ENCODE measurements at regions not wholly inside any gene's neighbourhood (a gene's known extent, or its start where the extent isn't known, plus 50 kb on each side); places are given as distances from the start of the nearest gene placed in this dataset.

GRCh38 chr4:170259631-170260153, 169.9 kb upstream of the AADAT start:
- Histone ChIP-seq H3K23me2 (ENCODE audit: low read depth, low read length) (no peaks in the 10 kb centered on the region), H3K79me2 (ENCODE audit: control insufficient read depth in 1 of 2, insufficient read depth in 2 of 2, low read length in 2 of 2) (no peaks in the 10 kb centered on the region), H3K9me3 (ENCODE audit: insufficient read depth in 2 of 2, low read depth in 1 of 2, low read length in 1 of 2) (no peaks in the 10 kb centered on the region), H3K14ac (ENCODE audit: insufficient read length) (no peak overlapping the region), H3K79me1 (ENCODE audit: low read depth, low read length) (no peaks in the 10 kb centered on the region), H3K4ac (replicated peaks; ENCODE audit: insufficient read length, low read depth, low read length) (no peak overlapping the region), H3K18ac (ENCODE audit: extremely low read depth, low read length) (no peak overlapping the region), H3K23ac (ENCODE audit: insufficient read length) (no peak overlapping the region), H2AFZ (ENCODE audit: low read length) (peak overlapping the region; percentile 92), H3K36me3 (ENCODE audit: control insufficient read depth in 2 of 4, insufficient read depth in 4 of 4, low read length in 3 of 4) (no peaks in the 10 kb centered on the region), H2BK15ac (ENCODE audit: low read length) (no peak overlapping the region), H3K56ac (replicated peaks; ENCODE audit: insufficient read length, low read depth, low read length) (no peak overlapping the region), H2BK5ac (ENCODE audit: low read depth, low read length) (no peak overlapping the region), H3K4me3 (ENCODE audit: extremely low read depth in 1 of 4, insufficient read depth in 2 of 4, low read depth in 3 of 4, low read length in 4 of 4) (no peak overlapping the region), H3K9ac (replicated peaks in 1 of 4; ENCODE audit: extremely low read depth in 1 of 4, low read depth in 3 of 4, low read length in 3 of 4) (no peak overlapping the region), H4K20me1 (replicated peaks in 1 of 2; ENCODE audit: control insufficient read depth in 1 of 2, insufficient read depth in 2 of 2, low read length in 2 of 2) (no peaks in the 10 kb centered on the region), H2BK120ac (replicated peaks; ENCODE audit: low read depth, low read length) (no peak overlapping the region), H4K91ac (replicated peaks; ENCODE audit: insufficient read length, low read length) (no peak overlapping the region), H2AK5ac (ENCODE audit: low read depth, low read length) (no peak overlapping the region), H2BK12ac (ENCODE audit: low read depth, low read length) (no peak overlapping the region), H2BK20ac (ENCODE audit: low read length) (no peak overlapping the region), H3K4me2 (ENCODE audit: insufficient read depth in 1 of 2, low read depth in 2 of 2, low read length in 2 of 2) (no peak overlapping the region), H3K27ac (ENCODE audit: low read depth, low read length) (no peak overlapping the region), H4K5ac (ENCODE audit: insufficient read length, low read depth, low read length) (no peak overlapping the region), H3K4me1 (replicated peaks in 1 of 4; ENCODE audit: control insufficient read depth in 3 of 4, insufficient read depth in 4 of 4, low read length in 3 of 4) (no peaks in the 10 kb centered on the region), H4K8ac (ENCODE audit: extremely low read depth, insufficient read depth, low read length) (no peak overlapping the region), H3K27me3 (replicated peaks in 1 of 4; ENCODE audit: control insufficient read depth in 3 of 4, extremely low read depth in 1 of 4, insufficient read depth in 3 of 4, low read length in 3 of 4) (no peaks in the 10 kb centered on the region)
- WGBS, 2 experiments (ENCODE audit: extremely low coverage in 1 of 2, insufficient coverage in 1 of 2, insufficient read length in 1 of 2, insufficient replicate concordance in 2 of 2, low coverage in 1 of 2, low lambda C conversion rate in 2 of 2, missing lambda C conversion rate in 1 of 2) = 5% methylated on average over 6 of the region's 6 CpGs; no CpG with 5 or more reads in 1 of the 2 experiments
- ChIA-PET POLR2A (ENCODE audit: partially characterized antibody) (no interaction called here), CTCF (ENCODE audit: partially characterized antibody) (interaction anchor here (0.6 to 6.3 kb wide), 115 partner anchors 9 to 1955 kb away, joined by 3 to 72 read pairs (median 4); partner anchors contain the start of gene AADAT)
- DNase-seq (ENCODE audit: low read depth in 1 of 2, low spot score in 2 of 2) = peak; percentile 84 to 89
- FAIRE-seq = peak; percentile 100
- no peak for TF ChIP-seq HDAC6 (IDR thresholded peaks at IDR 0.05; ENCODE audit: low read depth, low read length)
- TF ChIP-seq POU5F1 (IDR thresholded peaks at IDR 0.05; ENCODE audit: low read depth, low read length) = 0 out of 2 replicates have a peak, but pooled peaks have one; percentile 25
- no peak for TF ChIP-seq SP2 (IDR thresholded peaks at IDR 0.05; ENCODE audit: low read length)
- no peak for TF ChIP-seq E2F6 (IDR thresholded peaks at IDR 0.05)
- no peak for TF ChIP-seq USF2 (IDR thresholded peaks at IDR 0.05; ENCODE audit: low read length)
- no peak for TF ChIP-seq CBX5 (IDR thresholded peaks at IDR 0.05; ENCODE audit: low read depth, low read length)
- TF ChIP-seq RAD21 (IDR thresholded peaks at IDR 0.05 in 1 of 2, conservative IDR thresholded peaks at IDR 0.05 in 1 of 2; ENCODE audit: low read depth in 2 of 2, low read length in 2 of 2) = peak; percentile 99
- no peak for TF ChIP-seq CHD1 (IDR thresholded peaks at IDR 0.05; ENCODE audit: low read depth, low read length)
- TF ChIP-seq KDM1A (IDR thresholded peaks at IDR 0.05; ENCODE audit: borderline replicate concordance, low read length) = no peak
- no peak for TF ChIP-seq GABPA (IDR thresholded peaks at IDR 0.05; ENCODE audit: borderline replicate concordance, insufficient read depth, low read length)
- no peak for TF ChIP-seq CTBP2 (IDR thresholded peaks at IDR 0.05; ENCODE audit: borderline replicate concordance, insufficient read depth, insufficient read length, low read length)
- no peak for TF ChIP-seq NRF1 (IDR thresholded peaks at IDR 0.05; ENCODE audit: low read depth, low read length)
